HG03460 (cell line): ENCODE measurements at regions not wholly inside any gene's neighbourhood (a gene's known extent, or its start where the extent isn't known, plus 50 kb on each side); places are given as distances from the start of the nearest gene placed in this dataset.
"Not testable (repeated sequence)": the region's sequence is repeated elsewhere in the genome, so short reads cannot be mapped to it uniquely, and the experiment has no call there.

Experiments
- ATAC-seq: cut with Tn5 transposase; IDR thresholded peaks from one replicate; pipeline ENCODE4 v1.9.1; 2021; ENCODE audit not compliant: unreplicated experiment

DNA sequence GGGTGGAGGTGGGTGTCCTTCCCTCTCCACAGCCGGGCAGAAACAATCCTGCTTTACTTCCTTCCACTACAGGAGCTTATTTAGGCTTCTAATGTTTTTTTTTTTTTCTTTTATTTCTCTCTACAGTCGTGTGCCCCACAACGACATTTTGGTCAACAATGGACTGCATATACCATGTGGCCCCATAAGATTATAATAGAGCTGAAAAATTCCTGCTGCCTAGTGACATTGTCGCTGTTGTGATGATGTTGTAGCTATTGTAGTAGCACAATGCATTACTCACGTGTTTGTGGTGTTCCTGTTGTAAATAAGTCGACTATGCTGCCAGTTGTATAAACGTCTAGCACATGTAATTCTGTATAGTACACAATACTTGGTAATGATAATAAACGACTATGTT lies 153.7 kb downstream of the IL20RB start:
- no peak for ATAC-seq

DNA sequence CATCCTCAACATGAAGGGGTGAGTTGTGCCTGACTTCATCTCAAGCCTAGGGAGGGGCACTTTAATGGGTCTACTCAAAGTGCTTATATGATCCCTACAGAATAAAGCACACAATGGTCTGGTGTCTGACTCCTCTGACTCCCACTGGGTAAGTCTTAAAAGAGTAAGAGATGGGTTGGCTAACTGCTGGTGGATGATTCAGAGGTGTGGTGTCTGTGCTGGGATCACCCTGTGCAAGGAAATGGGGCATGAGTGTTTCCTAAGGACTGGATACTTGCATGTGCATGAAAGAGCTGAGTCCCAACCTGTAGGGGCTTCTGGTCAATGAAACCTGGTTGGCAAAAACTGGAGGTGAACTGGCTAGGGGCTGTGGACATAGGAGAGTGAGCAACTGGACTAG lies 158.8 kb downstream of the IL20RB start:
- ATAC-seq: no peak

DNA sequence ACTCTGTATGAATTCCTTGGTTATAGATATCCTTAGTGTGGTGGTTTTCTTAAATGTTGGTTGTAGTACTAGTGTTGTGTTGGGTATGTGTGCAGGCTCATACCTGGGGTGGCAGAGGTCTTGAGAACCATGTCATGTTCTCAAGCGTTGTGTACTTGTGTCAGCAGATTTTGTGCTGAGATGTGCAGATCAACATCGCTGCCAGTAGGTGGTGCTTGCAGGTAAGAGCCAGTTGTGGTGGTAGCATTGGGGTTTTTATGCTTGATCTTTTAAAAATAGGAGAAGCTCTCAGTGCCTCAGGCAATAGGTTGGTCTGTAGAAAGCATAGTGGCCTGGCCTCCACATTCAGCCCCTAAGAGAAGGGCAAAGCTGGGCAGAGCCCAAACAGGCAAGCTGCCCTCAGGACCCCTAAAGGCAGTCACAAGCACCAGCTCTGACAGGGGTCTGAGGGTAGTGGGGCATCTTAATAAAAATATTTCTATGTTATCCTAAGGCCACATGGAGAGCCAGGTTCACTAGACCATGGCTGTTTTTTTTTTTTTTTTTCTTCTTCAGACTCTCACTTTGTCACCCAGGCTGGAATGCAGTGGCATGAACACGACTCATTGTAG lies 164.0 kb downstream of the IL20RB start:
- peak; percentile 62 for ATAC-seq

DNA sequence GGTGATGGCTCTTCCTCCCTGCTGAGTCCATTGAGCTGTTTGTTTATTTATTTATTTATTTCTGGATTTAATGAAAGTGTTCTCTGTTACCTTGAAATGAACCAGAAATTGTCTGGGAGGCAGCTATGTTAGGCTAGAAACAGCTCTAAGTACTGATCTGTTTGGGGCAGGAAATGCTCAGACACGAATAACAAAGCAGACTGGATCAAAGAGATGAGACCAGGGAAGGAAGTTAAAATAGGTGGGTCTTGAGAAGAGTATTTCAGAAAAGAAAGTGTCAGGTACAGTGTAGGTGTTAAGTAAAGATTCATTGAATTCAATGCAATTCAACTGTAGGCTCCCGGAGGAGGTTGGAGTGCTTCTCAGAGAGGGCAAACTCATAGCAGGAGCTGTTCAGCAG lies 173.3 kb downstream of the IL20RB start:
- no peak for ATAC-seq

DNA sequence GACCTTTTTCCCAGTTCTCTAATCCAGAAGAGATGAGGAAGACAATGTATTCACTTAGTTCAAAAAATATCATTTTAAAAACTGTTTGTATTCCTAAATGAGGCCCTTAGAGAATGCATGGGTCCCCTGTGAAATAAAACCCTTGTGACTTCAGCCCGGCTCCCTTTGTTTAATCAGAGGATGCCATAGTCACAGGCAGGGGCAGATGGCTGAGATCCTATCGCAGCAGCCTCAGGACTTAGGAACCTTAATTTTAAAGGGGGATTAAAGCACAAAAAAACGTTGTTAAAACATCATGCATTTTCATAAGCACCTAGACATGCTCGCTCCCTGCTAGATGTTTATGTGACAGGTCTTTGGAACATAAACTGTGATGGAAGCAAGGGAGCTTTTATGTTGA lies 176.6 kb downstream of the IL20RB start:
- no peak for ATAC-seq

DNA sequence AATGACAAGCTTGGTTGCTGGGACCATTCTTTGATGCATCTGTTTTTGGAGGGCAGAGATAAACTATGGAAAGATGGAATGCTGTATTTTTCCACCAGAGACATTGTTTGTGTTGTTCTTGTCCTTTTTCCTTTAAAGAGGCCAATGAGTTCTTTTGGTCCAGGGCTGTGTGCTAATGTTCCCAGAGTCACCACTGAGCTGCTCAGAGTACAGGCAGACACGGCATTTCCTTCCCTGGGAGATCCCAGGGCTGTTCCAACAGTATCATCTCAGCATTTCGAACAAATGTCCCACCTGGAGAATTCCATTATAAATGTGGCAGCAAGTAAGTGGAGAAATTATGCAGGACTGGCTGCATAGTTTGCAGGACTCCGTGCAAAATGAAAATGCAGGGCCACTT lies 190.6 kb downstream of the IL20RB start:
- ATAC-seq: no peak

DNA sequence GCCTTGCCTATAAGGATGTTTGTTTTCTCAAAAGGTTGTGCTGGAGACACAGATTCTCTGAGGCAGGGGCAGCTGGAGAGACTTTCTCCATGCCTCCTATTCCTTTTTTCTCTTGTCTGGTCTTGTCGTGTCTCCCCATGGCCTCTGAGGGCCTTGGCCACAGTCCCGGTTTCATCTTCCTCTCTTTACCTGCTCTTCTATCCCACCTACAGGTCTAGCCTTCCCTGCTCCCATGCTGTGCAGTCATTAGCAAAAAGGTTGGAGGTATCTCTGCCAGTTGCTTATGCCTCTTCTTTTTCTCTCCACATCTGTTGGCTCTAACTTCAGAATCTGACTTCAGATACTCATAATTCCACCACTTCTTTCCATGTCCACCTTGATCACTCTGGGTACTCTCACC lies 191.1 kb downstream of the IL20RB start:
- ATAC-seq: no peak

DNA sequence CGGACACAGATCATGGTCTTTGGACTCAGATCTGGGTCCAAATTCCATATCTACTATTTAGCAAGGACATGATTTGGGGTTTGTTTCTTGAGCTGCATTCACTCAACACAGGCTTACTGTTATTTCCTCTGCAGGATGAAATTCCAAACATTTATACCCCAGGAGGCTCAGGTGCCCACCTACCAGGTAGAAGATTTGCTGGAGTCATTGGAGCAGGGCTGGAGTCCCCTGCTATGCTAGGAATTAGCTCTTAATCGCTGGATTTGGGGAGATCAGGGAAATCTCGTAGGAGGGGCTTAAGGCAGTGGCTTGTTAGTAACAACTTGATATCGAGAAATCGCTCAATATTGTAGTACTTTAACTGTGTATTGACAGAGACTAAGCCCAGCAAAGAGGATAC lies 193.0 kb downstream of the IL20RB start:
- ATAC-seq: no peak

DNA sequence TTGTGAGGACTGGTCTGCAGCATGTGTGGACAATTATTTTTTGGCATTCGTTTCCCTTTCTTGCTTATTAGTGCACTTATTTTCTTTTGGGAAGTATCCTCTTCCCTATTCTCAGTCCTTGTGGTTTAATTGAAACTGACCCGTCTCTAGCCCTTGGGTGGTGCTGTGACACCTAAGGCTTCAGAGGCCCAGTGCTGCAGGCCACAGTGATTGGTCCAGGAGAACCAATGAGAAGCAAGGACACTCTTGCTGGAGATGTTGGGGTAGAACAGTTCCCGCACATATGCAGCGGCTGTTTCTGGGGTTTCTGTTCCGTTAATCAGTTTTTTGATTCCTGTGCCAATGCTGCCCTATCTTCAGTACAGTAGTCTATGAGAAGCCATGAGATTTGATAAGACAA lies 195.3 kb downstream of the IL20RB start:
- not testable (repeated sequence) for ATAC-seq

DNA sequence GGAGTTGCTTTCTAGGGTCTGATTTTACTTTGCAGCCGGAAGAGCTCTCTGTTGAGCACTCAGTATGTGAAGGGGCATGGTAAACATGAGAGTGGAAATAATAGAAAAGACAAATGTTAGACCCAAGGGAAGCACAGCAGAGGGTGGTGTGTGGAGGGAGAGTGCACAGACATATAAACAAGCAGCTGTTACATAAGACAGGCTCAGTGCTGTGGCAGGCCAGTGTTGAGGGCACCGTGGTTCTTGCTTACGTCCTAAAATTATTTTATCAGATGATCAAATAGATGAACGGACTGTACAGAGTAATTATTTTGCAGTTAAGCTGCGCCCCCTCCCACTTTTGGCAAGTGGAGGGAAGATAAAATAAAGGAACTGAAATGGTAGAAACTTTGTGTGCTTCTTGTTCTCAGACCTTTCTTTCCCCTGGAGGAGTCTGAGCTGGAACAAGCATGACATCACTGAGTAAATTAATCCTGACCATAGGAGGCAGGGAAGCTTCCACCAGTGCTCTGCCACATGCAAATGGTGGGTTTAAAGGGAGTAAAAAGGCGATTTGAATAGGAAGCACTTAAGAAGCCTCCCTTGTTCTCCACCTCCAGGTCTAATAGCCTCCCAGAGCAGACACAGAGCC lies 205.6 kb downstream of the IL20RB start:
- ATAC-seq: no peak

DNA sequence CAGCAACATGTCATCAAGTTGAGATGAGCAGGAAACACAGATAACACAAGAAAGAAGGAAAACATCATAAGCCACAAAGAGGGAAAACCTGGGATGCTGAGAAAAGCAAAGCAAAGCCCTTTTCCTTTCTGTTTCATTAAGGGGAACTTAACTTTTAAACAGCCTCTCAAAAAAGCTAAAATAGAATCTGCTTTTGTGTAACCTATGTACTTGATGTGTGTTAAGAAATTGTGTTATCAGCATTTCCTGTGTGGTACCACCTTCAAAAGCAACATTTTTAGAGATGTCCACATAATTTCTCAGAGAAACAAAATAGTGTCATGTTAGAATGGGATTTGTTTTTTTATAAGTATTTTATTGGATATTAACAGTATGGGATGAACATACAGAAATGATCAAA lies 206.2 kb downstream of the IL20RB start:
- ATAC-seq: no peak

DNA sequence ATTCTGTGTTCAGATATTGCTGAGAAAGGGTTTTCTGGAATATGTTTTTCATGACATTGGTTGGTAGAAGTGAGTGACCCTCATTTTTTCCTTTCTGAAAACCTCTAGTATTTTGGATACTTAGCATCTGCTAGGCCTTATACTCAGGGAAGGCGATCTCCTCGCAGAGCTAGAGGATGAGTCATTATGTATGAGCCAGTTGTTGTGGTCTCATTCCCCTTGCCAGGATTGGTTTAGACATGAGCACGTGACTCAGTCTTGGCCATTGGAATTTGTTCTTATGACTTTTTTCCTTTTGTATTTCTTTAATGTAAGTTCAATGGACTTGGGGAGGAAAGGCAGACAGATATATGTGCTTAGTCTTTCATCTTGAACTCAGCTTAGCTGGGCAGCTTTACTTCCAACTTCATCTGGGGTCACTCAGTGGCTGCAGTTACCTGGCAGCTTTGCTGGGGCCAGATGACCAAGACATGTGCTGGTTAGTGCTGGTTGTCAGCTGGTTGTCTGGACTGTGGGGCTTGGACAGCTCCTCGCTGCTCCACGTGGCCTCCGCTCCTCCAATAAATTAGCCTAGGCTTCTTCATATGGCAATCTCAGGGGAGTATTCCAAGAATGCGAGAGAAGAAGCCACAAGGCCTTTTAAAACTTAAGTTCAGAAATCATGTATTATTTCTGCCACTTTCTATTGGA lies 207.5 kb downstream of the IL20RB start:
- ATAC-seq: no peak

DNA sequence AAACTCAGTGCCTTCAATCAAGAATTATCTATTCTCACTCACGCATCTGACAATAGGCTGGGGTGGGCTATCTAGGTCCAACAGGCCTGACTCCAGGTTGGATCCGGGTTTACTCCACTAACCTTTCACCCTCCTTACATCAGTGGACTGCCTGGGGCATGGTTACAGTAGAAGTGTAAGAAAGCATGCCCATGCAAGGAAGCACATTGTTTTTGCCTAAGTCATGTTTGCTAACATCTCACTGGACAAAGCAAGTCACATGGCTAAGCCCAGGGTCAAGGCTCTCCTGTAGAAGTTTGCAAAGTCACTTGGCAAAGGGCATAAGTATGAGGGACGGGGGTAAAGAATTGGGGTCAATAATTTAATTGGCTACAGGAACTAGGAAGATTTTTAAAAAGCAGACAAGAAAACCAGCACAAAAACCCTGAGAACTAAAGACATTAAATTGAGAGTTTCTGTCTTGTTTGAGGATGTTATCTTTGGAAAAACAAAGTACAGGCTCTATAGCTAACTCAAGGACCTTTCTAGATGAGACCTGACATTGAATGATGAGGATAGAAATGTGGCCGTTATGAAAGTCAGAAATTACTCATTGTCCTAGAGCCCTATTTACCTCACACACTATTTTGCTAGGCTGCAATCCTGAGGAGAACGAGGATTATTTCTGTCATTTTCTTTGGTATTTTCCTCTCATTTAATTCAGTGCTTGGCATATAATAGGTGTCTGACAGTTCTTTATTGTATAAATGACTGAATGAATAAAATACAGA lies 214.2 kb downstream of the IL20RB start:
- no peak for ATAC-seq

DNA sequence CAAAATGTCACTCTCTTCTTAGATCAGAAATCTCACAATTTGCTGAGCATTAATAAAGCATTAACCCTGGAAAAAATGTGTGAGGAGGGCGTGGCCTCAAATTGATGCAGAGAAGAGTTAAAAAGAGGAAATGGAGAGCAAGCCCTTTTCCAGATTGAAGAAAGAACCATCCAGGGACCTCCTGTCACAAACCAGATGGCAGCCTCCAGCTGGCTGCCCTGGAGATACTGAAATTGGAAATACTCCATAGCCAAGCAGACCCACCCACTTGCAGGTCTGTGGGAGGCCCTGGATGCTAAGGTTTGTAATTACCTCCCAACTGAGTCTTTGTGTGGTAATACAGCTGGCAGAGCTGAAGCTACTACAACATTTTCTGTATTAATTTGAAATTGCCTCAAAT lies 214.9 kb downstream of the IL20RB start:
- no peak for ATAC-seq

DNA sequence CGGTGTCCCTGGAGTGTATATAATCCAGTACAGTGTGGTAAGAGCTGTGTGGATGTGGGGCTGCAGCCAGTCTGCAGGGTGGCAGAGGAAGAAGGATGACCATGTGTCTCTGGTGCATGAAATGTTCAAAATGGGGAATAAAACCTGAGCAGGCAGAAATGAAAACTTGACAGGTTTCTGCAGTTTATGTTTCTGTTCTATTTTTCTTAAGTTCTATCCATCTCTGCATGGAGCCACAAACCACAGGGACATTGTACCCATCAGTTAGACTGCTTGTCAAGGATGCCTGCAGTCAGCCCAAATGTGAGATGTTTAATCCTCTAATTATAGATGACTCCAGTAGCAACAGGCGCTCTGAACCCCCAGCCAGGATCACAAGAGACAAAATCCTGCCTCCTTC lies 216.7 kb downstream of the IL20RB start:
- ATAC-seq: no peak

DNA sequence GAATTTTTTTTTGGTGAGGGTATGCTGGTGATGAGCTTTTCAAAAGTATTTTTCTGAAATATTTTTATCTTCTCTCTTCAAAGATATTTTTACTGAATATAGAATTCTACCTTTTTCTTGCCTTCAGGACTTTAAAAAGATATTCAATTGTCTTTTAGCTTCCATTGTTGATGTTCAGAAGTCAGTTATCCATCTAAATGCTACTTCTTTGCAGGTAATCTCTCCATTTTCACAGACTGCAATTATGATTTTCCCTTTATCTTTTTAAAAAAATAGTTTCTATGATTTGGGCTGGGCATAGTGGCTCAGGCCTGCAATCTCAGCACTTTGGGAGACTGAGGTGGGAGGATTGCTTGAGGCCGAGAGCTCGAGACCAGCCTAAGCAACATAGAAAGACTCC lies 222.4 kb downstream of the IL20RB start:
- ATAC-seq: no peak

DNA sequence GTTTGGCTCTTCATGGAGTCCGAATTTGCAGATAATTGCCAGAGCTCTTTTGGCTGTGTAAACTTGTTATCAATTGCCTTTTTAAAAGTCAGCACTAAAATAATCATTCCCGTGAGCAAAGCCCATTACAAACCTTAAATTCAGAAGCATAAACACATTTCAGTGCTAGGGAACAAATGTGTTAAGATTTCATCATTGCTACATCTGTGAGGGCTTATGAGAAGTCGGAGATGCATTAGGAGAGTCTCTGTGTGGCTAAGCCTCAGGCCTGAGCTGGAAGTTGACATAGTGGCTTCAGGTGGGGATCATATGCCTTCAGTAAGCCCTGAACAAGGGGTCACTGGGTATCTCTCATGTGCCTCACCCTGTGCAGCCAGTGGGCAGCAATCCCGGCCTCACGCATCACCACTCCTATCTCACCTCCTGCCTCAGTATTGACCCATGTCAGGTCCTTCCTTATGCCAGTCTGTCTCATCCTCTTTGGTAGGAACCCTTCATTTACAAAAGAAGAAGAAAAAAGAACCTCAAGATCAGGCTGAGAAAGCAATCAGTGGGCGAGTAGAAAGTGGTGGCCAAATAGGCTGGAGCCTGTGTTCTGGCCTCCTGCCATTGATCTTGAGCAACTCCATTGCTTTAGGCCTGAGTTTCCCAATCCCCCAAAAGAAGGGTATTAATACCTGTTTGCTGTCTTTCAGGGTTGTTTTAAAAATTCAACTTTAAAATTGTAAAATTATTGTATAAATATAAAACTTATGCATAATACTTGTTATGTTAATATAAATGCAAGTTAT lies 233.5 kb downstream of the IL20RB start:
- no peak for ATAC-seq

DNA sequence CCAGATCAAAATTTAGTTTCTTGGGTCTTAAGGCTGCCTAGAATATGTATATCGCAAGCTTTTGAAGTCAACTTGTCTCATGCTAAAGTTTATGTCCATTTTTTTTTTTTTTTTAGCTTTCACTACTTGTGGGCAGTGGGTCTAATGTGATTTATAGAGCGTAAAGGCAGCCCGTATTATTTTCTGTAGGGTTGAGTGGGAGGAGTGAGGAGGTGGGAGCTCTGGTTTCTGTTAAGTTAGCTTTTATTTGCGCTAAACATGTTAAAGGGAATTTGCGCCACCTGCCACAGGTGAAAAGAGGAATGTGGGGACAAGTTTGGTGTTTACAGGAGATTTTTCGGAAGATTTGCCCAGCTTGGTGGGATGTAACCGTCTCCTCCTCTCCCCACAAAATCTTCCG lies 234.2 kb downstream of the IL20RB start:
- no peak for ATAC-seq

DNA sequence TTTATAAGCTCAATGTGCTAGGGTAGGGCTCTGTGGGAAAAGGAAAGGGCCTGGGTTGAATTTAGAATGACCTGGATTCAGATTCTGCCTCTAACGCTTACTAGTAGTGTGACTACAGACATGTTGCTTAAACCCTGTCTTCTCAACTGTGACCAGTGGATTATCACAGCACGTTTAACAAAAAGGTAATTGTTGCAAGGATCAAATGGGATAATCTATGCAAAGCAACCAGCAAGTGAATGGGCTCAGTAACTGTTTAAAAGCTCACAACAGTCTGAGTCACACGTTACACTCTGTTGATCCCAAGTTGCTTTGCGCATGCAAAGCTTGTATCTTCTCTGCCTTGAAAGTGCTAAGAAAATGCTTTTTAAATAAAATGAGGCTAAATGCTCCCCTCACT lies 236.5 kb downstream of the IL20RB start:
- ATAC-seq: no peak

DNA sequence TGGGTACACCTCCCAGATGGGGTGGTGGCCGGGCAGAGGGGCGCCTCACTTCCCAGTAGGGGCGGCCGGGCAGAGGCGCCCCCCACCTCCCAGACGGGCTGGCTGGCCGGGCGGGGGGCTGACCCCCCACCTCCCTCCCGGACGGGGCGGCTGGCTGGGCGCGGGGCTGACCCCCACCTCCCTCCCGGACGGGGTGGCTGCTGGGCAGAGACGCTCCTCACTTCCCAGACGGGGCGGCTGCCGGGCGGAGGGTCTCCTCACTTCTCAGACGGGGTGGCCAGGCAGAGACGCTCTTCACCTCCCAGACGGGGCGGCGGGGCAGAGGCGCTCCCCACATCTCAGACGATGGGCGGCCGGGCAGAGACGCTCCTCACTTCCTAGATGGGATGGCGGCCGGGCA lies 240.6 kb downstream of the IL20RB start:
- not testable (repeated sequence) for ATAC-seq

DNA sequence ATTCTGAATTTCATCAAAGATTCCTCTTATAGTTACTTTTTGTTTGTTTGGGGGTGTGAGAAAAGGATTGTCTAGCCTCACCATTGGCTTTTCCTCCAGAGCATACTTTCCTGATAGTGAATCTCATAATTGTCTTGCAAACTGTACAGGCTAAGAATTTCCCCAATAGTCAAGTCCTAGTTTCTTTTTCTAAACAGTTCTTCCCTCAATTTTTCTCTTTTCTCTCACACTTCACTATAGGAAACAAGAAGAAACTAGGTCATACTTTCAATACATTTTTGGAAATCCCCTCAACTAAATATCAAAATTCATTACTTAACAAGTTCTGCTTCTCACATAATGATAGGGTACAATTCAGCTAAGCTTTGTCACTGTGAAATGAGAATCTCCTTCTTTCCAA lies 241.9 kb downstream of the IL20RB start:
- ATAC-seq: no peak
